Adipocyte (in vitro differentiated cells): ENCODE measurements at regions not wholly inside any gene's neighbourhood (a gene's known extent, or its start where the extent isn't known, plus 50 kb on each side); places are given as distances from the start of the nearest gene placed in this dataset.
"Not testable (repeated sequence)": the region's sequence is repeated elsewhere in the genome, so short reads cannot be mapped to it uniquely, and the experiment has no call there.

Source experiments
- DNase-seq: peaks from one replicate; pipeline ENCODE4 v3.0.0-alpha.2; 2015; ENCODE audit warnings: low read depth
- H3K27me3 ChIP-seq: replicated peaks from 2 replicates; pipeline ENCODE4 v1.7.0; 2013; ENCODE audit warnings: mild to moderate bottlenecking, low read length, moderate library complexity; ENCODE audit not compliant: control insufficient read depth, insufficient read depth
- H3K36me3 ChIP-seq: 2 replicates; pipeline ENCODE4 v1.7.0; 2013; ENCODE audit warnings: low read length, mild to moderate bottlenecking, moderate library complexity; ENCODE audit not compliant: control insufficient read depth, insufficient read depth, severe bottlenecking
- H3K4me1 ChIP-seq: 2 replicates; pipeline ENCODE4 v1.7.0; 2013; ENCODE audit warnings: mild to moderate bottlenecking, low read length, moderate library complexity; ENCODE audit not compliant: control insufficient read depth, insufficient read depth
- H3K4me3 ChIP-seq: 2 replicates; pipeline ENCODE4 v1.7.0; 2013; ENCODE audit warnings: mild to moderate bottlenecking, low read length, moderate library complexity
- H3K9ac ChIP-seq: 2 replicates; pipeline ENCODE4 v1.7.0; 2013; ENCODE audit warnings: mild to moderate bottlenecking, low read length, moderate library complexity
- H3K9me3 ChIP-seq: 2 replicates; pipeline ENCODE4 v1.7.0; 2013; ENCODE audit warnings: mild to moderate bottlenecking, low read length, moderate library complexity; ENCODE audit not compliant: control insufficient read depth

- not testable (repeated sequence) for DNase-seq, H3K27me3 ChIP-seq
Measured at GRCh38 chr5:177941386-177941785, 54.7 kb downstream of the PROP1 start.

DNA sequence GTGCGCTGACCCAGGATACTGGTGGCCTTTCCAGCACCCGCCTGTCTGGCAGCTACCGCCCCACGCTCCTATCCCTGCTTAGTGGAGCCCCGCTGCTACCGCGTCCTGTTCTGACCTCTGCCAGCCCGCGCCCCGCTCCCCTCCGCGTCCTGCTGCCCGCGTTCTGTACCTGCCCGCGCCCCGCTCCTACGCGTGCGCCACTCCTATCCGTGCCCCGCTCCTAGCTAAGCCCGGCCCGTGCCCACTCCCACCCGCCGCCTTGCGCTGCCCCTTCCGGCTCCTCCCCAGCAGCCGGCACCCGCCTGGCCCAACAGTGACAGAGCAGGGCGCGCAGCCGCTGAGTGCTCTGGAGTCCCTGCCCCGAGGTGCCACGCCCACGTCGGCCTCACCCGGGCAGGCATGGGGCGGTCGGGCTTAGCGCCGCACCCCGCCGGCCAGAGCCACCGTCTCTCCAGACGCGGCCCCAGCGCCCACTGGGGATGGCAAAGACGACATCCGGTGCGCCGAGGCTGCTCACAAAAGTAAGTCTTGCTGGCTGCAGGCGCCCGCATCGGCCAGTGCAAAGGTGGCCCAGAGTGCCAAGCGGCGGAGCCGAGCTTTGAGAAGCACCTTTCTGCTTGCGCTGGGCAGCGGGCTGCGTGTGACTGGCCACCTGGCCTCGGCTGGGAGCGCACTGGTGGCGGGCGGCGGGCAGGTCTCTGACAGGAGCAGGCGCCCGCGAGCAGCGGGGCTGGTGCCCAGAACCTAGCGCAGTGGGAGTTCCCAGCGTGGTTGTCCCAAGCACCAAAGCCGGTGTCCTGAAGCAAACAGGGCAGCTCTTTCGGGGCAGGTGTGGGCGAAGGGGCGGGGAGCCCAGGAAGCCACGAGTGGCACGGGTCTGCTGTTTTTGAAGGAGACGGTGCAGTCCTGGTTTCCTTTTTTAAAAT lies 56.5 kb downstream of the PROP1 start:
- not testable (repeated sequence) for H3K4me1 ChIP-seq, H3K9ac ChIP-seq, H3K9me3 ChIP-seq, H3K36me3 ChIP-seq, H3K27me3 ChIP-seq
- H3K4me3 ChIP-seq, result peak overlapping the region; percentile 63
- DNase-seq, result peak; percentile 46

More at GRCh38 chr5:177941386-177941785, 54.7 kb downstream of the PROP1 start:
- not testable (repeated sequence) for H3K9ac ChIP-seq, H3K9me3 ChIP-seq, H3K4me3 ChIP-seq, H3K36me3 ChIP-seq, H3K4me1 ChIP-seq

- H3K9me3 ChIP-seq, H3K9ac ChIP-seq, H3K27me3 ChIP-seq, H3K36me3 ChIP-seq, H3K4me1 ChIP-seq, DNase-seq: not testable (repeated sequence)
- H3K4me3 ChIP-seq, result peak overlapping the region; percentile 63
Measured at GRCh38 chr5:177938767-177939166, 57.3 kb downstream of the PROP1 start.

DNA sequence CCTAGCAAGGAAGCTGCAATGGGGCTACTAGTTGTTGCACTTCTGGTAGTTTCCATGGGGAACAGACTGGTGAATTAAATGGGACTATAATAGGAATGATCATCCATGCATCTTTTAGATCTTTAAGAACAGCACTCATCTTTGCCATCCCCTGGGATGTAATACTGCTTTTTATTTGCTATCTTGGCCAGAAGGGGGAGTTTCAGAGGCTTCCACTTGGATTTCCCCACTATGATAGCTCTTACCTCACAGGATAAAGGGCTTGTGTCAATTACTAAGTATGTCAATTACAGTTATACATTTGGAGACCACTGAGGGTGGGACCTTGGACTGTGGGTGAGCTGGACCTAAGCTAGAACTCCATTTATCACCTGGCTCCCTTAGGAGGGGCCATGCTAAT lies 61.8 kb downstream of the PROP1 start:
- H3K27me3 ChIP-seq, H3K9me3 ChIP-seq, H3K36me3 ChIP-seq, H3K4me1 ChIP-seq, H3K4me3 ChIP-seq, H3K9ac ChIP-seq: not testable (repeated sequence)
- peak; percentile 17 for DNase-seq

GRCh38 chr5:177930269-177931022 lies 65.6 kb downstream of the PROP1 start:
- not testable (repeated sequence) for H3K4me1 ChIP-seq, H3K9ac ChIP-seq, H3K4me3 ChIP-seq, H3K36me3 ChIP-seq, H3K9me3 ChIP-seq, DNase-seq, H3K27me3 ChIP-seq

DNA sequence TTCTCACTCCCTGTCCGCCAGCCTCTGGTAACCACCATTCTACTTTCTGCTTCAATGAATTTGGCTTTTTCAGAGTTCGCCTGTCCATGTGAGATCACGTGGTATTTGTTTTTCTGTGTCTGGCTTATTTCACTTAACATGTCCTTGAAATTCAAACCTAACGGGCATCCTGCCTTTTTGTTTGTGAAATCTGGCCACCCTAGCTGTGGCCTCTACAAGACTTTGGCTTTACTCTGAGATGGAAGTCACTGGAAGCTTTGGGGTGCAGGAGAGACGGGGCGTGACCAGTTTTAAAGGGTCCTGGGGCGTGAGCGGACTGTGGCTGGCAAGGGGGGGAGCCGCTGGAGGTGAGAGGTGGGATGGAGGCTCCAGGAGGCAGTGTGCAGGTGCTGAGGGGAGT lies 66.4 kb downstream of the PROP1 start:
- not testable (repeated sequence) for DNase-seq, H3K9ac ChIP-seq, H3K4me1 ChIP-seq, H3K27me3 ChIP-seq, H3K36me3 ChIP-seq, H3K9me3 ChIP-seq, H3K4me3 ChIP-seq

- not testable (repeated sequence) for H3K36me3 ChIP-seq, H3K4me3 ChIP-seq, H3K9me3 ChIP-seq, H3K27me3 ChIP-seq, H3K9ac ChIP-seq, DNase-seq, H3K4me1 ChIP-seq
Measured at GRCh38 chr5:177927500-177927899, 68.5 kb downstream of the PROP1 start.

DNA sequence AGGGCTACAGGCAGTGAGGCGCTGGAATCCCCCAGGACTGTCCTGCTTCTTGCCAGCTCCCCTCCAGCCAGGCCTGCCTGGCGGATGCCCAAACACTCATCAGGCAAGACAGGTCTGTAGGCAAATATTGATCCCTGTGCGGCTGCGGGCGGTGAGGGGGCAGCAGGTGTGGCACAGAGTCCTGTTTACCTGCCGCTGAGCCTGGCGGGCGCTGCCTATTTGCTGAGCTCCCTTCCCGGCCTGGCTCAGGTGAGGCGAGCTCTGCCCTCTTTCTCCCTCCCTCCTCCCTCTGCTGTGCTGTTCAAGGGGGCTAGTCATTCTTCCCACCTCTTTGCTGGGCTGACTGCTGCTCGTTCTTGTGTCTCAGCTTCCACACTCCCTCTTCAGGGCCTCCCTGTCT lies 71.5 kb downstream of the PROP1 start:
- not testable (repeated sequence) for DNase-seq, H3K27me3 ChIP-seq, H3K36me3 ChIP-seq, H3K4me3 ChIP-seq, H3K4me1 ChIP-seq, H3K9me3 ChIP-seq, H3K9ac ChIP-seq

DNA sequence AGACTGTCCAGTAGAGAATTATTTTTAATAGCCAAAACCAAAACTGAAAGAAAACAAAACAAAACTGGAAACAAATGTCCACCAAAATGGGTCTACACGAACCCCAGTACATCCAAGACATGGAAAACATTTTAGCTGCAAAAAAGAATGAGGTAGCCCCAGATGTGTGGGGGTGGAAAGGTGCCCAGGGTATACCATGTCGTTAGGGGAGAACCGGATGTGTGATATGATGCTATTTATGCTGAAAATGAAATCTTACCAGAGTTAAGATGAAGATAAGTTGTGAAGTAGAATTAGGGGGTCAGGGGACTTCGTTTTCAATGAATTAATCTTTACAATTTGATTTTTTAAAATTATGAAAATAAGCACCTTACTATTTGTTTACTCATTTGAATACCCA lies 72.2 kb downstream of the PROP1 start:
- not testable (repeated sequence) for H3K36me3 ChIP-seq, H3K27me3 ChIP-seq, H3K4me1 ChIP-seq, H3K4me3 ChIP-seq, H3K9ac ChIP-seq, H3K9me3 ChIP-seq, DNase-seq

DNA sequence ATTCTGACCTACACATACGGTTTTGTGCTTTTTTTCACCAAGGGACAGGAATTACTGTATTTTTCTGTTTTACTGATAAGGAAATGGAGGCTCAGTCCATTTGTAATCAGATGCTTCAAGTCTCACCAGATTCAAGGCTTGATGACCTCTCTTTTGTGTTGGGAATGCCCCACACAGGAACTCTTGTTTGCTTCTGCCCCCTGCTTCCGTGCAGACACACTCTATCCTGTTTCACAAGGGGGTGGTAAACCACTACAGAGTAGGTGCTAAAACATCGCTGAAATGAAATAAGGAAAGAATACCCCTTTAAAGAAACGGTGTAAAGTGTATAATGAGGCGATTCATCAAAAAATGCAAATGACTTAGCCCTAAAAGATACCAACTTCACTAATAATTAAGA lies 72.9 kb downstream of the PROP1 start:
- not testable (repeated sequence) for H3K36me3 ChIP-seq, H3K9me3 ChIP-seq, H3K27me3 ChIP-seq, DNase-seq, H3K4me1 ChIP-seq, H3K9ac ChIP-seq, H3K4me3 ChIP-seq

- DNase-seq, H3K4me3 ChIP-seq, H3K9me3 ChIP-seq, H3K9ac ChIP-seq, H3K4me1 ChIP-seq, H3K36me3 ChIP-seq, H3K27me3 ChIP-seq: not testable (repeated sequence)
Measured at GRCh38 chr5:177909261-177909660, 86.8 kb downstream of the PROP1 start.
